K562 (cell line): ENCODE measurements at regions not wholly inside any gene's neighbourhood (a gene's known extent, or its start where the extent isn't known, plus 50 kb on each side); places are given as distances from the start of the nearest gene placed in this dataset.

Experiments used
- ATF6 ChIP-seq: sonication (generic); formaldehyde crosslinking; IDR thresholded peaks from 2 replicates; pipeline ENCODE4 v1.4.0; 2020; ENCODE audit warnings: mild to moderate bottlenecking, missing genetic modification reagents
- BHLHE40 ChIP-seq: IDR thresholded peaks from 2 replicates; pipeline ENCODE4 v1.6.1; 2011; ENCODE audit warnings: low read length, improper control_type of control experiment
- CTBP1 ChIP-seq: fragments of 450-650 bp; IDR thresholded peaks from 2 replicates; pipeline ENCODE4 v1.6.1; 2016; ENCODE audit warnings: borderline replicate concordance
- E2F4 ChIP-seq: sonication (generic); formaldehyde crosslinking; IDR thresholded peaks from 2 replicates; pipeline ENCODE4 v1.8.0; 2022; ENCODE audit warnings: mild to moderate bottlenecking, low read depth, missing genetic modification reagents
- ELF4 ChIP-seq: fragments of 450-650 bp; formaldehyde crosslinking; IDR thresholded peaks from 2 replicates; pipeline ENCODE4 v1.4.0; 2022; ENCODE audit warnings: missing genetic modification characterization
- FIP1L1 ChIP-seq: fragments of 200-400 bp; formaldehyde crosslinking; IDR thresholded peaks from 2 replicates; pipeline ENCODE4 v1.6.1; 2018; ENCODE audit warnings: mild to moderate bottlenecking, low read depth, low read length; ENCODE audit not compliant: poor library complexity, severe bottlenecking
- HMG20B ChIP-seq: fragments of 250-450 bp; sonication (Bioruptor Pico); IDR thresholded peaks from 2 replicates; pipeline ENCODE4 v1.5.0; 2021; ENCODE audit warnings: mild to moderate bottlenecking
- HNRNPUL1 ChIP-seq: fragments of 200-400 bp; formaldehyde crosslinking; IDR thresholded peaks from 2 replicates; pipeline ENCODE4 v1.6.1; 2017; ENCODE audit warnings: low read length
- MAFK ChIP-seq: IDR thresholded peaks from 2 replicates; pipeline ENCODE4 v1.6.1; 2011; ENCODE audit warnings: low read length, improper control_type of control experiment
- MXI1 ChIP-seq: IDR thresholded peaks from 2 replicates; pipeline ENCODE4 v1.6.1; 2011; ENCODE audit warnings: low read depth, mild to moderate bottlenecking, improper control_type of control experiment, low read length
- MYNN ChIP-seq, 2 experiments: sonication (generic); formaldehyde crosslinking in 1 of 2; IDR thresholded peaks; 2 replicates each; pipeline versions ENCODE4 v1.5.0 to v1.6.1; 2016 to 2020; ENCODE audit warnings: antibody characterized with exemption in 1 of 2, missing genetic modification reagents in 1 of 2
- NR0B1 ChIP-seq: fragments of 450-650 bp; IDR thresholded peaks from one replicate; pipeline ENCODE4 v1.6.1; 2018; ENCODE audit warnings: mild to moderate bottlenecking, moderate library complexity; ENCODE audit not compliant: partially characterized antibody
- THAP12 ChIP-seq: fragments of 250-450 bp; sonication (Bioruptor Pico); IDR thresholded peaks from 2 replicates; pipeline ENCODE4 v1.9.0; 2021; ENCODE audit warnings: mild to moderate bottlenecking, inconsistent platforms
- ZC3H8 ChIP-seq: fragments of 450-650 bp; IDR thresholded peaks from 2 replicates; pipeline ENCODE4 v1.6.1; 2017
- ZNF408 ChIP-seq: fragments of 250-450 bp; sonication (Bioruptor Pico); IDR thresholded peaks from 2 replicates; pipeline ENCODE4 v1.4.0; 2020; ENCODE audit warnings: low read depth, mild to moderate bottlenecking, moderate library complexity
- ZNF518B ChIP-seq: fragments of 250-450 bp; sonication (Bioruptor Pico); IDR thresholded peaks from 2 replicates; pipeline ENCODE4 v1.5.0; 2021; ENCODE audit warnings: mild to moderate bottlenecking, moderate library complexity
- ZNF668 ChIP-seq: fragments of 250-450 bp; sonication (Bioruptor Pico); IDR thresholded peaks from 2 replicates; pipeline ENCODE4 v1.8.0; 2022; ENCODE audit warnings: mild to moderate bottlenecking, inconsistent platforms

- TF ChIP-seq NR0B1 (no peak), ZC3H8 (no peak), FIP1L1 (no peak), ZNF518B (no peak), ELF4 (peak; percentile 50; the same call in 1 of the 2 replicates), THAP12 (peak; percentile 77; the same call in 1 of the 2 replicates), MYNN (IDR thresholded peaks at IDR 0.05) (no peak), MYNN (CRISPR knock-in tag; IDR thresholded peaks at IDR 0.05) (no peak), CTBP1 (peak; percentile 64), HNRNPUL1 (no peak), ZNF408 (CRISPR knock-in tag) (no peak), E2F4 (CRISPR knock-in tag) (no peak; the same call in 1 of the 2 replicates), MXI1 (peak; percentile 10; the same call in 1 of the 2 replicates), ZNF668 (CRISPR knock-in tag) (no peak), MAFK (no peak), ATF6 (CRISPR knock-in tag) (no peak), BHLHE40 (no peak), HMG20B (no peak)
Observed at GRCh38 chr19:27793644-27794493, 1419.1 kb downstream of the UQCRFS1 start (continued).
